Lower leg skin (tissue), 3 donors: ENCODE measurements at regions not wholly inside any gene's neighbourhood (a gene's known extent, or its start where the extent isn't known, plus 50 kb on each side); places are given as distances from the start of the nearest gene placed in this dataset.

Experiments
- CTCF ChIP-seq, 3 donors: fragments of 450-650 bp; IDR thresholded peaks; one replicate each; pipeline ENCODE4 v1.5.1; 2016; ENCODE audit warnings: antibody characterized with exemption in 3 of 3, mild to moderate bottlenecking in 3 of 3, moderate library complexity in 2 of 3
- POLR2A ChIP-seq, 2 donors: fragments of 450-650 bp; IDR thresholded peaks; one replicate each; pipeline ENCODE4 v1.6.1; 2016 to 2017; ENCODE audit warnings: antibody characterized with exemption in 2 of 2, mild to moderate bottlenecking in 1 of 2, moderate library complexity in 1 of 2

GRCh38 chr6:122008101-122008999 lies 391.1 kb upstream of the HSF2 start:
- no peak for TF ChIP-seq POLR2A (IDR thresholded peaks at IDR 0.05)
- TF ChIP-seq CTCF (IDR thresholded peaks at IDR 0.05) = no peak
